ENCODE measurements at regions not wholly inside any gene's neighbourhood (a gene's known extent, or its start where the extent isn't known, plus 50 kb on each side); places are given as distances from the start of the nearest gene placed in this dataset.

GRCh38 chr4:107213880-107214279 is 177.8 kb upstream of the DKK2 start:
- TF ChIP-seq CTCF (IDR thresholded peaks at IDR 0.05) (no peak), POLR2A (IDR thresholded peaks at IDR 0.05) (no peak)
